HEK293 (cell line): ENCODE measurements at regions not wholly inside any gene's neighbourhood (a gene's known extent, or its start where the extent isn't known, plus 50 kb on each side); places are given as distances from the start of the nearest gene placed in this dataset.

Experiments
- YY1 ChIP-seq: fragments of 450-650 bp; formaldehyde crosslinking; IDR thresholded peaks from 2 replicates; pipeline ENCODE4 v1.5.1; 2018; ENCODE audit warnings: missing biosample characterization, missing genetic modification characterization
- ZEB2 ChIP-seq: fragments of 450-650 bp; formaldehyde crosslinking; IDR thresholded peaks from 2 replicates; pipeline ENCODE4 v1.5.1; 2016; ENCODE audit warnings: missing biosample characterization, missing genetic modification characterization
- ZNF114 ChIP-seq: fragments of 450-650 bp; formaldehyde crosslinking; IDR thresholded peaks from 2 replicates; pipeline ENCODE4 v1.5.0; 2017; ENCODE audit warnings: missing biosample characterization, missing genetic modification characterization
- ZNF19 ChIP-seq: fragments of 450-650 bp; formaldehyde crosslinking; IDR thresholded peaks from 2 replicates; pipeline ENCODE4; 2016; ENCODE audit warnings: missing biosample characterization, missing genetic modification characterization, low read depth
- ZNF274 ChIP-seq, 2 experiments: fragments of 200-500 bp in 1 of 2; fragments of 450-650 bp in 1 of 2; sonication (Bioruptor generic) in 1 of 2; formaldehyde crosslinking in 1 of 2; IDR thresholded peaks; 2 replicates each; pipeline versions ENCODE4 v1.5.1 to v1.6.1; 2014 to 2016; ENCODE audit warnings: borderline replicate concordance in 1 of 2, inconsistent platforms in 1 of 2, low read length in 1 of 2, missing biosample characterization in 1 of 2, missing genetic modification characterization in 1 of 2
- ZXDB ChIP-seq: fragments of 450-650 bp; formaldehyde crosslinking; IDR thresholded peaks from 2 replicates; pipeline ENCODE4 v1.5.1; 2016; ENCODE audit warnings: missing biosample characterization, missing genetic modification characterization
- TF ChIP-seq, protein P1 (sequence below): fragments of 450-650 bp; formaldehyde crosslinking; IDR thresholded peaks from 2 replicates; pipeline ENCODE4 v1.5.1; 2016; ENCODE audit warnings: missing biosample characterization, missing genetic modification characterization

DNA sequence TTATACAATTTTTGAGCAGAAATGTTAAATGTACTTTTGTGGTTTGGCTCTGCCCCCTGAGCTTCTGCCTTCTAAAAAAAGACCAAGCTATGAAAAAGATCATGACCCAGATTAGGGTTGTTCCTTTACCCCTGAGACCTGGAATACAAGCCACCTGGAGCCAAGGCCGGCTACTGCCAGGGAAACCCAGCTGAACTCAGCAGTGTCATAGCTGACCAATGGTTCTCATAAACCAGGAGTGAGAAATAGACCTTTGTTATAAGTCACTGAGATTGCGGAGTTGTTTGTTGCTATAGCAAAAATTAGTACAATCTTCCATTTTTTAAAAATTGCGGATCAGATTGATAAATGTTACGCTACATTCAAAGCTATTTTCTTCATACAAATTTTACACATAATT is 1261.7 kb downstream of the ROBO1 start:
- TF ChIP-seq YY1 (tag by site-specific recombination), result no peak
- no peak for TF ChIP-seq ZXDB (tag by site-specific recombination)
- TF ChIP-seq, protein P1, sequence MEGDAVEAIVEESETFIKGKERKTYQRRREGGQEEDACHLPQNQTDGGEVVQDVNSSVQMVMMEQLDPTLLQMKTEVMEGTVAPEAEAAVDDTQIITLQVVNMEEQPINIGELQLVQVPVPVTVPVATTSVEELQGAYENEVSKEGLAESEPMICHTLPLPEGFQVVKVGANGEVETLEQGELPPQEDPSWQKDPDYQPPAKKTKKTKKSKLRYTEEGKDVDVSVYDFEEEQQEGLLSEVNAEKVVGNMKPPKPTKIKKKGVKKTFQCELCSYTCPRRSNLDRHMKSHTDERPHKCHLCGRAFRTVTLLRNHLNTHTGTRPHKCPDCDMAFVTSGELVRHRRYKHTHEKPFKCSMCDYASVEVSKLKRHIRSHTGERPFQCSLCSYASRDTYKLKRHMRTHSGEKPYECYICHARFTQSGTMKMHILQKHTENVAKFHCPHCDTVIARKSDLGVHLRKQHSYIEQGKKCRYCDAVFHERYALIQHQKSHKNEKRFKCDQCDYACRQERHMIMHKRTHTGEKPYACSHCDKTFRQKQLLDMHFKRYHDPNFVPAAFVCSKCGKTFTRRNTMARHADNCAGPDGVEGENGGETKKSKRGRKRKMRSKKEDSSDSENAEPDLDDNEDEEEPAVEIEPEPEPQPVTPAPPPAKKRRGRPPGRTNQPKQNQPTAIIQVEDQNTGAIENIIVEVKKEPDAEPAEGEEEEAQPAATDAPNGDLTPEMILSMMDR (tag by site-specific recombination), result no peak
- TF ChIP-seq ZNF19 (tag by site-specific recombination), result no peak
- TF ChIP-seq ZNF114, result no peak
- no peak for TF ChIP-seq ZNF274 (IDR thresholded peaks at IDR 0.05; ENCODE audit: low read length)
- TF ChIP-seq ZNF274 (tag by site-specific recombination; IDR thresholded peaks at IDR 0.05; ENCODE audit: borderline replicate concordance), result no peak
- TF ChIP-seq ZEB2 (tag by site-specific recombination), result no peak
